H9 (cell line): ENCODE measurements at regions not wholly inside any gene's neighbourhood (a gene's known extent, or its start where the extent isn't known, plus 50 kb on each side); places are given as distances from the start of the nearest gene placed in this dataset.

Experiments
- DNase-seq: peaks from one replicate; pipeline ENCODE4 v3.0.0-alpha.2; 2017
- H2AFZ ChIP-seq: one replicate; pipeline ENCODE4 v1.6.1; 2013; ENCODE audit warnings: mild to moderate bottlenecking, low read length, control low read depth, moderate library complexity
- H2AK5ac ChIP-seq: 2 replicates; pipeline ENCODE4 v1.6.1; 2013; ENCODE audit warnings: low read length, control low read depth, mixed read lengths; ENCODE audit not compliant: insufficient read length
- H2BK120ac ChIP-seq: one replicate; pipeline ENCODE4 v1.6.1; 2013; ENCODE audit warnings: low read depth, mild to moderate bottlenecking, low read length, control low read depth, inconsistent platforms; ENCODE audit not compliant: poor library complexity, severe bottlenecking
- H2BK12ac ChIP-seq: 2 replicates; pipeline ENCODE4 v1.6.1; 2013; ENCODE audit warnings: low read length, control low read depth, mixed read lengths, low read depth; ENCODE audit not compliant: insufficient read length
- H2BK15ac ChIP-seq: 2 replicates; pipeline ENCODE4 v1.6.1; 2013; ENCODE audit warnings: low read depth, low read length, control low read depth
- H2BK20ac ChIP-seq: one replicate; pipeline ENCODE4 v1.6.1; 2013; ENCODE audit warnings: low read depth, mild to moderate bottlenecking, low read length, control low read depth, inconsistent platforms; ENCODE audit not compliant: poor library complexity, severe bottlenecking
- H2BK5ac ChIP-seq: 2 replicates; pipeline ENCODE4 v1.6.1; 2013; ENCODE audit warnings: low read length, control low read depth, mixed read lengths; ENCODE audit not compliant: insufficient read length
- H3K14ac ChIP-seq: 2 replicates; pipeline ENCODE4 v1.6.1; 2013; ENCODE audit warnings: low read length, control low read depth; ENCODE audit not compliant: insufficient read depth
- H3K18ac ChIP-seq: 2 replicates; pipeline ENCODE4 v1.6.1; 2013; ENCODE audit warnings: low read depth, mild to moderate bottlenecking, mixed read lengths, low read length, control low read depth; ENCODE audit not compliant: insufficient read length
- H3K23ac ChIP-seq: 2 replicates; pipeline ENCODE4 v1.6.1; 2013; ENCODE audit warnings: low read length, control low read depth, mixed read lengths, low read depth; ENCODE audit not compliant: insufficient read length
- H3K23me2 ChIP-seq: 2 replicates; pipeline ENCODE4 v1.6.1; 2013; ENCODE audit warnings: low read depth, mild to moderate bottlenecking, mixed read lengths, low read length, control low read depth; ENCODE audit not compliant: insufficient read length, poor library complexity, severe bottlenecking
- H3K27ac ChIP-seq: 2 replicates; pipeline ENCODE4 v1.5.1; 2013; ENCODE audit warnings: low read length, control low read depth, mixed read lengths, low read depth; ENCODE audit not compliant: insufficient read length
- H3K27me3 ChIP-seq: 2 replicates; pipeline ENCODE4 v1.6.1; 2013; ENCODE audit warnings: low read length, control low read depth, inconsistent platforms; ENCODE audit not compliant: insufficient read depth
- H3K4ac ChIP-seq: 2 replicates; pipeline ENCODE4 v1.6.1; 2013; ENCODE audit warnings: low read depth, mild to moderate bottlenecking, control low read depth, inconsistent platforms, low read length, moderate library complexity
- H3K4me1 ChIP-seq: 2 replicates; pipeline ENCODE4 v1.6.1; 2013; ENCODE audit warnings: low read length, control low read depth, inconsistent platforms; ENCODE audit not compliant: insufficient read depth
- H3K4me2 ChIP-seq: 2 replicates; pipeline ENCODE4 v1.6.1; 2013; ENCODE audit warnings: low read length, control low read depth, mixed read lengths; ENCODE audit not compliant: insufficient read length, insufficient read depth
- H3K56ac ChIP-seq: 2 replicates; pipeline ENCODE4 v1.6.1; 2013; ENCODE audit warnings: low read depth, mild to moderate bottlenecking, mixed read lengths, low read length, control low read depth; ENCODE audit not compliant: insufficient read length
- H3K79me1 ChIP-seq: 2 replicates; pipeline ENCODE4 v1.6.1; 2013; ENCODE audit warnings: low read depth, mild to moderate bottlenecking, moderate library complexity, low read length, control low read depth, inconsistent platforms; ENCODE audit not compliant: insufficient read depth, poor library complexity, severe bottlenecking
- H3K79me2 ChIP-seq: 2 replicates; pipeline ENCODE4 v1.6.1; 2013; ENCODE audit warnings: low read length, control low read depth, inconsistent platforms; ENCODE audit not compliant: insufficient read depth
- H3K9ac ChIP-seq: 2 replicates; pipeline ENCODE4 v1.6.1; 2013; ENCODE audit warnings: low read length, control low read depth, mixed read lengths; ENCODE audit not compliant: insufficient read length; ENCODE audit errors: extremely low read depth
- H3K9me3 ChIP-seq: one replicate; pipeline ENCODE4 v1.6.1; 2013; ENCODE audit warnings: low read depth, low read length, inconsistent platforms; ENCODE audit not compliant: control insufficient read depth
- H3T11ph ChIP-seq: one replicate; pipeline ENCODE4 v1.6.1; 2013; ENCODE audit warnings: mild to moderate bottlenecking, low read length, control low read depth, inconsistent platforms
- H4K20me1 ChIP-seq: one replicate; pipeline ENCODE4 v1.6.1; 2013; ENCODE audit not compliant: control insufficient read depth, insufficient read length, insufficient read depth
- H4K5ac ChIP-seq: 2 replicates; pipeline ENCODE4 v1.6.1; 2013; ENCODE audit warnings: low read depth, mild to moderate bottlenecking, mixed read lengths, low read length, control low read depth; ENCODE audit not compliant: insufficient read length
- H4K8ac ChIP-seq: replicated peaks from 2 replicates; pipeline ENCODE4 v1.6.1; 2013; ENCODE audit warnings: low read length, control low read depth, mixed read lengths, low read depth; ENCODE audit not compliant: insufficient read length
- H4K91ac ChIP-seq: 2 replicates; pipeline ENCODE4 v1.6.1; 2013; ENCODE audit warnings: low read depth, mild to moderate bottlenecking, moderate library complexity, mixed read lengths, low read length, control low read depth; ENCODE audit not compliant: insufficient read length
- H3K27ac Mint-ChIP-seq, 3 experiments: 2 replicates in 2 of 3; 3 replicates in 1 of 3; pipeline ENCODE4 v1.8.0; 2020 to 2021; ENCODE audit warnings: mixed read lengths in 3 of 3, mild to moderate bottlenecking in 1 of 3, moderate library complexity in 1 of 3
- H3K27me3 Mint-ChIP-seq: 2 replicates; pipeline ENCODE4 v1.8.0; 2021; ENCODE audit warnings: low read depth, mild to moderate bottlenecking, moderate library complexity, mixed read lengths
- H3K36me3 Mint-ChIP-seq, 3 experiments: 2 replicates in 2 of 3; 3 replicates in 1 of 3; pipeline ENCODE4 v1.8.0; 2020 to 2021; ENCODE audit warnings: low read depth in 3 of 3, mixed read lengths in 3 of 3; ENCODE audit not compliant: insufficient read depth in 1 of 3
- H3K4me1 Mint-ChIP-seq, 2 experiments: 2 replicates each; pipeline ENCODE4 v1.8.0; 2020; ENCODE audit warnings: mixed read lengths in 2 of 2
- H3K4me3 Mint-ChIP-seq, 2 experiments: 2 replicates in 1 of 2; 3 replicates in 1 of 2; pipeline ENCODE4 v1.8.0; 2020 to 2021; ENCODE audit warnings: mild to moderate bottlenecking in 2 of 2, mixed read lengths in 2 of 2, moderate library complexity in 1 of 2
- H3K9me3 Mint-ChIP-seq, 2 experiments: 2 replicates in 1 of 2; 3 replicates in 1 of 2; pipeline ENCODE4 v1.8.0; 2020; ENCODE audit warnings: mild to moderate bottlenecking in 2 of 2, mixed read lengths in 2 of 2, moderate library complexity in 1 of 2
- WGBS: extraction: QIAGEN DNeasy Blood & Tissue Kit; methylation state at CpG from one replicate; pipeline ENCODE4 v1.1.7; 2013; ENCODE audit warnings: missing lambda C conversion rate, low lambda C conversion rate, mixed read lengths; ENCODE audit not compliant: insufficient read length; ENCODE audit errors: extremely low coverage; 5-methylcytosine and 5-hydroxymethylcytosine counted together
- TF ChIP-seq, protein P1 (sequence below): fragments of 200-600 bp; sonication (generic); conservative IDR thresholded peaks from 3 replicates; pipeline ENCODE4 v1.8.0; 2021; ENCODE audit warnings: antibody characterized with exemption, mild to moderate bottlenecking

DNA sequence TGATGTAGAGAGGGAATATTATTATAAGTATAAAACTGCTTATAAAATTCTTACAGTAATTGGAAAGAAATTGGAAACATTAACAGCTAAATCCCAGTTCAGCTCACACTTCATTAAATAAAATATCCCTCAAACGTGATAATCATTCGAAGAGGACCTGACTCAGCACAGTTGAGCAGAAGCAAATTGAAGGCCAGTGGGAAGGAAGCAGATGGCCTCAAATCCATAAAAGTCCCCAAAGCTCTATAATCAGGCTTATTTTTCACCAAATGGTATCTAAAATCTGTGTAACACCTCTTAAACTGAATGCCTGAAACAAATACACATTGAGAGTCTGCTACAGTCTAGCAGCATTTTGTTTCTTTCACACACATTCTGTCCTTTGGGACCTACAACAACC, 106.8 kb downstream of the TENT5C start:
- H3K9me3 Mint-ChIP-seq: peaks cover 21 to 22% of the 10 kb centered on the region in 2 experiments

More for the DNA sequence above, 106.8 kb downstream of the TENT5C start:
- Histone ChIP-seq H2AK5ac (no peak overlapping the region), H2BK20ac (no peak overlapping the region), H3K9me3 (no peaks in the 10 kb centered on the region), H3K4me1 (peaks cover 7% of the 10 kb centered on the region), H4K5ac (no peak overlapping the region), H2AFZ (no peak overlapping the region), H3K79me1 (no peaks in the 10 kb centered on the region), H3K4me2 (no peak overlapping the region), H3K9ac (no peak overlapping the region), H3K14ac (no peak overlapping the region), H2BK120ac (no peak overlapping the region), H3K79me2 (no peaks in the 10 kb centered on the region), H3K18ac (no peak overlapping the region), H3T11ph (no peak overlapping the region), H2BK15ac (no peak overlapping the region), H3K4ac (no peak overlapping the region), H4K8ac (no peak overlapping the region), H3K23ac (no peak overlapping the region), H3K23me2 (peaks cover 2% of the 10 kb centered on the region), H2BK12ac (no peak overlapping the region), H3K27me3 (no peaks in the 10 kb centered on the region; the same call in 1 of the 2 replicates), H3K27ac (no peak overlapping the region), H2BK5ac (no peak overlapping the region), H3K56ac (no peak overlapping the region), H4K91ac (no peak overlapping the region), H4K20me1 (no peaks in the 10 kb centered on the region)
- no peak overlapping the region for H3K4me3 Mint-ChIP-seq
- TF ChIP-seq, protein P1, sequence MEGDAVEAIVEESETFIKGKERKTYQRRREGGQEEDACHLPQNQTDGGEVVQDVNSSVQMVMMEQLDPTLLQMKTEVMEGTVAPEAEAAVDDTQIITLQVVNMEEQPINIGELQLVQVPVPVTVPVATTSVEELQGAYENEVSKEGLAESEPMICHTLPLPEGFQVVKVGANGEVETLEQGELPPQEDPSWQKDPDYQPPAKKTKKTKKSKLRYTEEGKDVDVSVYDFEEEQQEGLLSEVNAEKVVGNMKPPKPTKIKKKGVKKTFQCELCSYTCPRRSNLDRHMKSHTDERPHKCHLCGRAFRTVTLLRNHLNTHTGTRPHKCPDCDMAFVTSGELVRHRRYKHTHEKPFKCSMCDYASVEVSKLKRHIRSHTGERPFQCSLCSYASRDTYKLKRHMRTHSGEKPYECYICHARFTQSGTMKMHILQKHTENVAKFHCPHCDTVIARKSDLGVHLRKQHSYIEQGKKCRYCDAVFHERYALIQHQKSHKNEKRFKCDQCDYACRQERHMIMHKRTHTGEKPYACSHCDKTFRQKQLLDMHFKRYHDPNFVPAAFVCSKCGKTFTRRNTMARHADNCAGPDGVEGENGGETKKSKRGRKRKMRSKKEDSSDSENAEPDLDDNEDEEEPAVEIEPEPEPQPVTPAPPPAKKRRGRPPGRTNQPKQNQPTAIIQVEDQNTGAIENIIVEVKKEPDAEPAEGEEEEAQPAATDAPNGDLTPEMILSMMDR: no peak
- H3K27me3 Mint-ChIP-seq: peaks cover 7% of the 10 kb centered on the region
- DNase-seq: no peak
- H3K27ac Mint-ChIP-seq: no peak overlapping the region
- peaks cover 18 to 21% of the 10 kb centered on the region in 2 experiments for H3K4me1 Mint-ChIP-seq
- WGBS: no CpG with 5 or more reads among the region's 2 CpGs
- H3K36me3 Mint-ChIP-seq: peaks cover 0 to 17% (median 16%) of the 10 kb centered on the region in 3 experiments
